ENCODE measurements at regions not wholly inside any gene's neighbourhood (a gene's known extent, or its start where the extent isn't known, plus 50 kb on each side); places are given as distances from the start of the nearest gene placed in this dataset.
"Not testable (repeated sequence)": the region's sequence is repeated elsewhere in the genome, so short reads cannot be mapped to it uniquely, and the experiment has no call there.

GRCh38 chr4:29966386-29966785 is 753.8 kb upstream of the PCDH7 start:
- no peak for FAIRE-seq

DNA sequence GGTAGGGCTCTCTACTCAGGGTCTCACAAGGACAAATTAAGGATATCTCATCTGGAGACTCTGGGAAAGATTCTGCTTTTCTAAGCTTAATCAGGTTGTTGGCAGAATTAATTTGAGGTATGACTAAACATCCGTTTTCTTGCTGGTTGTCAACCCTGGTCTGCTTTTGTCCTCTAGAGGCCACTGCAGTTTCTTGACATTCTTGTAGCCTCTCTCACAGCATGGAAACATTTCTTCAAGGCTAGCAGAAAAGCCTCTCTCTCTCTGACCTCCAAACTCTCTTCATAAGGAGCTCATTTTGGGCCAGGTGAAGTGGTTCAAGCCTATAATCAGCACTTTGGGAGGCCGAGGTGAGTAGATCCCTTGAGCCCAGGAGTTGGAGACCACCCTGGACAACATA is 749.5 kb upstream of the PCDH7 start:
- FAIRE-seq: no peak

GRCh38 chr4:29972121-29972520 is 748.0 kb upstream of the PCDH7 start:
- FAIRE-seq: no peak

DNA sequence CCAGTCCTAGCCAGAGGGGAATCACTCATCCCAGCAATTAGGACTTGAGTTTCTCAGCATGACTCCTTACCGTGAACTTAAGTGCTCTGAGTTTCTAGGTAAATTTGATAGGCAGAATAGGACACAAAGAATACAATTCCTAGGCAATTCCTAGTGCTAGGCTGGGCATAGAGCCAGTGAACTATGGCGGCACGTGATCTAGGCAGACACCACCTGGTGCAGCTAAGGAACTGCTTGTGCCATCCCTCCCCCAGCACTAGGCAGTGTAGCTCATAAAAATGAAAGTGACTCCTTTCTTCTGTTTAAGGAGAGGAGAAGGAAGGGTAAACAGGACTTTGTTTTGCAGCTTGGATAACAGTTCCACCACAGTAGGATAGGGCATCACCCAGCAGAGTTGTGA is 736.3 kb upstream of the PCDH7 start:
- FAIRE-seq: no peak

DNA sequence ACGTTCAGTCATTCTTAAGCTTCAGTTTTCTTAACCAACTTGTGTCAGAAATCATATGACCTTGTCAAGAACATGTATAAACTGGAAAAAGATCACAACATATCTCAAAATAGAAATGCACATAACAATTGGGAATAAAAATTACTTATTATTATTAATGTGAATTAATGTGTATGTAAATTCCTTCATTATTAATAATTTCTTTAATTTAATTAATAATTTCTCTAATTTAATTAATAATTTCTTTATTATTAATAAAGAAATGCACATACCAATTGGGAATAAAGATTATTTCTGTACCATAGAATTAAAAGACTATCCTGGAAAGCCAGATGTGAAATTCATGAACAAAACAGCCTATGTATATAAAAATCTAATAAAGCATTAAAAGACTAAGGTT is 718.5 kb upstream of the PCDH7 start:
- peak; percentile 58 for FAIRE-seq

DNA sequence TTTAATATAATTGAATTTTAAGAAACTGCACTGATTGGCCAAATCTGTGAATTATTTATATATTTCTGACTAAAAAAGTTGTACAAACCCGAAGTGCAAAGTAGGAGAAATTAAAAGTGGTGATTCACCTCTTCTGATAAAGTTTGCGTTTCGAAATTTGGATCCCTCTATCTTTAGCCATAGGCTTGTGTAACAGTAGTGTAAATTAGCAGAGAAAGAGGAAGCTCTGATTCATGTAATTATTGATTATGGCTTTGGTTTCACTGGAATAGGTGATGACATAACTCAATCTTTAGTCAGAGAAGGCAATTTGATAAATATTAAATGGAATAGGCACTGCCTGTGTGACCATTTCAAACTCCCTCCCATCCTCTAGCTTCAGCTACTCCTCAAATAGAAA is 717.8 kb upstream of the PCDH7 start:
- no peak for FAIRE-seq

DNA sequence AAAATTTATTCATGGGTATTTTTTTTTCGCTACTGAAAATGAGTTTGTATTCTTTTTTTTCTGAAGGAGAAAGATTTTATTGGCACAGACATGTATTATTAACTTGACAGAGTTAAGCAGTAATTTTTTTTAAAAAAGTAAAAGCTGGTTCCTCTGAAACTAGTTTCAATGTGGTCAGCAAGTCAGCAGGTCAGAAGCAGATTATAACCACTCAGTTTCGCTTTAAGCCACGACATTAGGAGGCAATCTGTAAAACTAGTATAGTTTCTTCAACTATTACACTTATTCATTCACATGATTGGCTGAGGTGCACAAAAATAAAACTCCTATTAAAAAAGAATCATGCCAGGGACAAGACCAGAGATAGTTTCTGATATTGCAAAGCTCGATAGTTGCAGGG is 714.2 kb upstream of the PCDH7 start:
- FAIRE-seq: no peak

GRCh38 chr4:30024526-30024925 is 695.6 kb upstream of the PCDH7 start:
- no peak for FAIRE-seq

DNA sequence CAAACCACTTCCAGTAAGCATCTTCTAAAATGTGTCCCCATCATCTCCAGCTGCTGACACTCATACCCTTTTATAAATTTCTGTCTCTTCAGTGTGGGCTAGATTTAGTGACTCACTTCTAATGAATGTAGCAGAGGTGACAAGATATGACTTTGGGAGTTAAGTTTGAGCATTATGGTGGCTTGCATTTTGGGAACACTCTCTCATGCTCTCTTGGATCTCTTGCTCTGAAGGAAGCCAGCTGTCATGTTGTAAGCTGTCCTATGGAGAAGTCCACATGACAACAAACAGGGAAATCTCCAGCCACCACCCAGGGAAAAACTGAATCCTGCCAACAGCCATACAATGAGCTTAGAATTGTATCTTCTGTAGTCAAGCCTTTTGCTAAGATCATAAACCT is 691.3 kb upstream of the PCDH7 start:
- no peak for FAIRE-seq

DNA sequence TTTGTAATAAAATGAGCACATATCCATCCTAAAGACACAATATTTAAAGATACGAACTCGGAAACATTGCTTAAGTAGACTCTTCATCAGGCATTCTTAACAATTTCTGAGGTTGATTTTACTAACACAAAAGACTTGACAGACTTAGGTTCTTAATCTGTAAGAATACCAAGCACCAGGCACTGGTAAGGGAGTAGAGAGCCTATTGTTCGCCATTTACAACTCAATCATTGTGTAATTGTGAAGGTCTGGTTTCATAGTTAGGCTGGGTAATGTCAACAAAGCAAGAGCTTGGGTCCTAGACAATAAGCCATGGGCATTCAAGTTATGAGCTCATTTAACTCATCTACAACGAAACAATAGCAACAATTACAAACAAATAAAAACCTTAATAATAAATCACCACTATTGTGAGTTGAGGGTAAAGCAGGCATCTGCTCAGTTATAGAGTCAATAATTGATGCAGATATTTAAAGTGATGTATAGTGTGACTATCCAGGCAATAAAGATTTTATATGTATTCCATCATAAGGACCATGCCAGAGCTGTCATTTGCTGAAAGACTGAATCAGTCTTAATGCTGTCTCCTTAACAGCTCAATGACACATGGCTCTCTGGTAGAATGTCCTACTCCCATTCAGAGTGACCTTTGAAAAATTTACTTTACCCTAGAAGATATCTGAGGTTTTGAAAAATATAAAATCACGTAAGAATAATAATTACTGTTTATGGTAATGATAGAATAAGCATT is 664.0 kb upstream of the PCDH7 start:
- FAIRE-seq: no peak

- no peak for FAIRE-seq
Observed at GRCh38 chr4:30068234-30068633, 651.9 kb upstream of the PCDH7 start.

GRCh38 chr4:30073011-30073710 is 647.0 kb upstream of the PCDH7 start:
- no peak for FAIRE-seq

- FAIRE-seq: not testable (repeated sequence)
Observed at GRCh38 chr4:30092420-30093128, 627.6 kb upstream of the PCDH7 start.

DNA sequence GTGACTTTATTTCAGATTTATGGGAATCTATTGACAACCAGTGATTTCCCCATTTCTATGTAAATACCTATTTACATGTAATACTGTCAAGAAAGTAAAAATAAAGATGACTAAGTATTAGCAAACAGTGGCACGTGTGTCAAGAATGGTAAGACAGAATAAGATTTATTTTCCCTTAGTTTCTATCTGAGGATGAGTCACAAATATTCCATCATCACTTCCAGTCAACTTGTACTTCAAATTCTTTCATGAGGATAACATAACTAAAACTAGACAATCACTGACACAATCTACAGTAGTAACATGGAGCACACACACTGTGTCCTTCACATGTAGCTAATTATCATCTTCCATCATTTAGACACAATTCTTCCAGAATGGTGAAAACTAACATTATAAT is 625.3 kb upstream of the PCDH7 start:
- no peak for FAIRE-seq

GRCh38 chr4:30103455-30103854 is 616.7 kb upstream of the PCDH7 start:
- no peak for FAIRE-seq

DNA sequence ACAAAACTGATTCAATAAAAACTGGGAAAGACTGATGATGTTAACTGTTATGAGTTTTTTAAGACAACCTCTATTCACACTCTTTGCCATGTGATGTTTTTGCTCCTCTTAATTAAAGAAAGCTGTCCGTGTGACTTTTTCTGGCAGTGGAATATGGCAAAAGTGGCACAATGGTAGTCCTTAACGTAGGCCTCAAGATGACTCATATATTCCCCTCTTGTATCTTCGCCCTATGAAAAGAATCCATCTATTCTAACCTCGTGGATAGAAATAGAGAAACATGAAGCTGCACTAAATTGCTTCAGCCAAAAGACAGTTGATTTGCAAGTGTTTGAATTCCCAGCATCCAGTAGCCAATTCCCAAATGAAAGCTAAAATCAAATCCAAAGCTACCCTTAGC is 603.8 kb upstream of the PCDH7 start:
- FAIRE-seq: no peak

DNA sequence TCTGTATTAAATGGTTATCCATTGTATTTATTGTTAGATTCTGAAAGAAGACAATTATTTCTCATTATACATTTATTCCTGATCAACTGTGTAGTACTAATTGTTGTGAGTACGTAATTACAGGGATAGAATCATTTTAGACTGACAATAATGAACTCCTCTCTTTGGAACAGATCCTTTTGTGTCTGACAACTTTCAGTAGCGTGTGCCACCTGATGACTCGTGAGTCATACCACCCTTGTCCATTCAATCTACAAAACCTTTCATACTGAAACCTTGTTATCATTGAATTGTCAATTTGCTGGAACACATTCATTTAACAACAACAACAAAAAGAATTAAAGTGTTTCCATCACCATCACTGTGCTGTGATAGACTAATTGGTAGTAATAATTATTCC is 602.7 kb upstream of the PCDH7 start:
- FAIRE-seq: no peak

DNA sequence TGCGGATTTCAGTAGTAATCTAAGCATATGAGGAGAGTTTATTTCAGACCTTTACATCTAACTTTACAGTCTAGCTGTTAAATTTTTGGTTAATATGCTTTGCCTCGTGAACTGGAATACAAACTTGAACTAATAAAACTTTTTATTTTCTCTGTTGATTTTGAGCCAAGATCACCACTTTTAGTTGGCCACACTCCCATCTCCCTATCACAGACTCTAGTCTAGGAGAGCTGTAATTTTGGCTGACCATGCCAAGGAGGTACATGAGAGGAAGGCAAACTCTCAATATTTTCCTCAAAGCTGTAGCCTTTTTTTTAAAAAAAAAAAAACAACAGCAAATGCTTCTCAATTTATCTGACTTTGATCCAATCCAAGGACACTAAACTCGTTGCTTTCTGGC is 597.5 kb upstream of the PCDH7 start:
- FAIRE-seq: no peak

GRCh38 chr4:30124621-30125020 is 595.5 kb upstream of the PCDH7 start:
- FAIRE-seq: peak; percentile 43

DNA sequence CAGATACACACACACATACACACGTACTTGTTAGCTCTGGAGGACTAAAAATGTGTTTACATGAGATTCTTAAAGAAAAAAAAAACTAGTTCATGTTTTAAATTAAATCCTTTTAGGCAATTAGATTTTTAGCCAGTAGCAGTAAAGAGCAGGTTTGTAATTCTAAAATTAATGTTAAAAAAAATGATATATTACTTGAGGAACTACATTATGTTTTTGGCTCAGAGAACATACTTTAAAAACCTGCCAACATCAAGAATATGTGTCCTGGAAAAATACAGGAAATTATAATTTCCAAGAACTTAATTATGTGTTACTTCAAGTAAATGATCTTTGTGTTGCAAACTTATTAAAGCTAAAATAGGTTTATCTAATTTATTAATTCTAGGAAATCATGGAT is 594.3 kb upstream of the PCDH7 start:
- peak; percentile 81 for FAIRE-seq

- FAIRE-seq: no peak
Observed at GRCh38 chr4:30126351-30126750, 593.8 kb upstream of the PCDH7 start.

GRCh38 chr4:30148828-30149227 is 571.3 kb upstream of the PCDH7 start:
- not testable (repeated sequence) for FAIRE-seq

DNA sequence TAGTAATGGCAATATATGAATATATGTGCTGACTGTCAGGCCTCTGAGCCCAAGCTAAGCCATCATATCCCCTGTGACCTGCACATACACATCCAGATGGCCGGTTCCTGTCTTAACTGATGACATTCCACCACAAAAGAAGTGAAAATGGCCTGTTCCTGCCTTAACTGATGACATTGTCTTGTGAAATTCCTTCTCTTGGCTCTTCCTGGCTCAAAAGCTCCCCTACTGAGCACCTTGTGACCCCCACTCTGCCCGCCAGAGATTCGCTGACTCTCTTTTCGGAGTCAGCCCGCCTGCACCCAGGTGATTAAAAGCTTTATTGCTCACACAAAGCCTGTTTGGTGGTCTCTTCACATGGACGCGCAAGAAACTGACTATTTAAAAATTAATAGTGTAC is 570.6 kb upstream of the PCDH7 start:
- not testable (repeated sequence) for FAIRE-seq

GRCh38 chr4:30153427-30153826 is 566.7 kb upstream of the PCDH7 start:
- FAIRE-seq: no peak
